Fibroblast of skin of right biceps (primary cell): ENCODE measurements at regions not wholly inside any gene's neighbourhood (a gene's known extent, or its start where the extent isn't known, plus 50 kb on each side); places are given as distances from the start of the nearest gene placed in this dataset.
"Not testable (repeated sequence)": the region's sequence is repeated elsewhere in the genome, so short reads cannot be mapped to it uniquely, and the experiment has no call there.

Experiments used
- DNase-seq: peaks from one replicate; pipeline ENCODE4 v3.0.0-alpha.2; 2013

DNA sequence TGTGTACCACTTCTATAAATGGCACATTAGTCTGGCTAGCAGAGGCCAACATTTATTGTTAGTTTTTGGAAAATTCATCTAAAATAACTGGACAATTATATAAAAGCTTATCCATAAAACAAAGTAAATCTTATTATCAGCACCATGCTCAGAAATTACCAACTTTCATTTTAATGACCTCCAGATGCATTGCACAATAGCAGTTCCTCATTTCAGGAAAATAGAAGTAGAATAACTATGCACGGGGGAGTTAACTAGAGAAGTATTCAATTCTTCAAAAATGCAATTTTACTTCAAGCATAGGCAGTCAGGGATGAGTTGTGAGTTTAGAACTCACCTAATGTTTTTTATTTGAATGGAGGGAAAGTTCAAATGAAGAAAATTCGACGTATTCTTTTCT lies 1023.5 kb downstream of the PCDH17 start:
- no peak for DNase-seq

DNA sequence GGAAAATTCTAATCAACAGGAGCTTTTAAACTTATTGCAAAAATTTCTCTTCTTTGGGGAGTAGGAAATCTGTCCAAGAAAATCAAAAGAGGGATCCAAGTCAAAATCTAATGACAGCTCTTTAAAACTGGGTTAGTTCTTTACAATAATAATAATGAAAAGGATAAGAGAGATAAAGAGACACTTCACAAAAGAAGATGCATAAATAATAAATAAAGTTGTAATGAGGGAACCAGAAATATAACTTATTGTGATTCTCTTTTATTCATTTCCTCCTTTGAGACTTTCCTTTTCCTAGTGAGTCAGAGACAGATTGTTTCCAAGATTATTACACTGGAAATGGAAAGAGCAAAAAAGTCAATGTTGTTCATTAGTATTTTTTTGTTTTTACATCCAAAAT lies 1029.3 kb downstream of the PCDH17 start:
- no peak for DNase-seq

DNA sequence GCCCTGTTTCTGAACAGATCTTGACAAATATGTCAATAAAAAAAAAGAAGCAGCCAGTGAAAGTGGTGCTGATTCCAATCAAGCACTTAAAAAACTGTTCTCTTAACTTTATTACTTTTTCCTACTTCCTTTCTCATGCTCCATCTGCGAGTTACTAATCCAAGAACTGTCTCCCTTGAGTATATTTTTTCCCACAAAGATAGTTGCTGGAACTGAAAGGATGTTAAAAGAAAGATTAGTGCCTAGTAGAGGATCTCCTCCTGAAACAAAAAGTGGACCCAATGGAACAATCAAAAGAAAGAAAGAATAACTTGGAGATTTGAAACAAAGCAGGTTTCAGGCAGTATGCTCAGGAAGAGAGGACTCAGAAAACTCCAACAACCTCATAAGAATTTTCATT lies 1034.8 kb downstream of the PCDH17 start:
- no peak for DNase-seq

DNA sequence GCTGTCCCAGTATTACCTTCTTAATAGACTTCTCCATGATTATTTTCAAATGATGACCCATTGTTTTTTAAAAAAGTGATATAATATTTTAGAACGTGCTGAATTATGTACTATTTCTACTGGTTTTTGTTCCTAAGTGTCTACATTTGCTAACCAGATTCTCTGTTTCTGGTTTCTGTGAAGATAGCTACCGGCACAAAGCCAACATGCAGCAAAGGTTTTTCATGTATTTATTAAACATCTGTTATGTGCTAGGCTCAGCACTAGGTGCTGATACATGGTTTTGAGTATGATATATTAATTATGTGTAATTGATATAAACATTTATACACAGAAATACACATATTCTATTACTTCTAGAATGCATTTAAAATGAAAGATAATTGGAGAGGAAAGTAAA lies 1035.6 kb downstream of the PCDH17 start:
- no peak for DNase-seq

DNA sequence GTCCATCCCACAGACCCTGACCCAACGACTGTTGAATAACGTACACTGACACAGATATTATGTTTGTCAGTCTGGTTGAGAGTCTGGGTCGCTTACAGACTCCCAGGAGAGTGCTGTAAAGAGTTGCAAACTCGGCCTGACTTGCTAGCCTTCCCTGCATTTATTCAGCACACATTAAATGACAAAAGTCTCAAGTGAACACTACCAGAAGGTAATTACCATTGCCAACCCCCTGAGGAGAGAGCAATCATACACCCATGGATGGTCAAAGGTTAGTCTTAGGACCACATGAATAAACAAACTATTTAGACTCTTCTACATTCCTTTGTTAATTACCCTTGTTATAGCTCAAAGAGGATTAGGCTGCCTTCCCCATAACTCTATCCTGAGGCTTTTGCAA lies 1048.6 kb downstream of the PCDH17 start:
- no peak for DNase-seq

DNA sequence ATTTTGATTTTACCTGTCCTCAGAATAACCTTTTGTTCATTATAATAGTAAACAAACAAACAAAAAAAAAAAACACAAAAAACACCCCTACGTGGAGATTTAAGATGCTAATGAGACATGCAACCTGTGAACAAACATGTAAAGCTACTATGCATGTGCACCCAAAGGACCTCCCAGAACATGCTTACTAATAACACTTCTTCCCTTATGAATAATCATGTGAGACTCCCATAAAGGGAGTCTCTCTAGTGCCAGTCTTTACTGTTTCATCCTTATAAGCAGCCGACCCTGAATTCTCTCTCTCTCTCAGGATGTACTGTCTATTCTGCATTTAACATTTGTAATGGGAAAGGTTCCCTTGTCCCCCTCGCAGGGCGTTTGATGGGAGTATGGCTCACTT lies 1051.1 kb downstream of the PCDH17 start:
- no peak for DNase-seq

DNA sequence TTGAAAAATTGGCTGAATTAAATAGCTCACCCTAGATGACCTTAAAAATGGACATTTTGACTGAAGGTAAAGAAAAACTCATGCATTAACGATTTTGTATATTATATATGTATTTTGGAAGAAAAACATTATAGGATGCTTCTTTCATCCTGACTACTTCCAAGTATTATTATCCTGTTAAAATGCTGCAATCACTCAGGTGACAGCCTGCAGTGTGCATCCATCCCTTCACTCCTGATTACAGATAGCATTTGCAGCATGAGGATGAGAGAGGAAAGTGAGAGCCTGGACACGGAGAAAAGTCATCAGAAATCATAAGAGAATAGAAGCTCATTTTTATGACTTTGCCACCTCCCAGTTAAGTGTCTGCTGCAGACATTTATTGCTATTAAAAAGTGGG lies 1055.6 kb downstream of the PCDH17 start:
- DNase-seq: no peak

DNA sequence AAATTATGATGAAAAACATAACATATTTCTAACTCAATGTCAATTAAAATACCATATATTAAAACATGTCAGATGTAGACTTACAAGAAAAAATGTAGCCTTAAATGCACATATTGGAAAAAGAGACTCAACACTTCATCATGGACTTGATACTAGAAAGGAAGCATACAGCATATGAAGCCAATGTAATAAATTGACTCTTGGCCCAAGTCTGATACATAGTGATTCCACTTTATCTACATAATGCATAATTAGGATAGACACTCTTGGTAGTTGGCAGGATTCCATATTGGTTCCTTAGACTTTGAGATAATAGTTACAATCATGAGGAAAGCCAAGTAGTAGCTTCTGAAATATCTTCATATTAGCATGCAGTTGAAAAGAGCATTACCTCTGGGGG lies 1067.0 kb downstream of the PCDH17 start:
- no peak for DNase-seq

DNA sequence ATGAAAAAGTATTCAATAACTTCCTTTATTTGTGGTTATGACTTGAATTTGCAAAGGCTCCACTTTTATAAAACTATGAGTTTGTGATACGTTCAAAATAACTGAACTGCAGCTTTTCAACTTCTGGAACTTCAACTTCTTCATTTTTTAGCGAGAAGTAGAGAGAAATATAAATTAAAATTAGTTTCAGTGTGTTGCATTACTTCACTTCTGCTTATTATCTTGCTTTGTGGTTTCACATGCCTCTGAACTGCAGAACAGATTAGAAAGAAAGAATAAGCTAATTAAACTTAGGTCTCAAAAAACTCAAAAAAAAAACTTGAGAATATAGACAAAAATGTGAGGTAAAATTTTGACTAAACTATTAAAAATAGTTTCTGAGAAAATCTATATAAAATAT lies 1073.4 kb downstream of the PCDH17 start:
- no peak for DNase-seq

DNA sequence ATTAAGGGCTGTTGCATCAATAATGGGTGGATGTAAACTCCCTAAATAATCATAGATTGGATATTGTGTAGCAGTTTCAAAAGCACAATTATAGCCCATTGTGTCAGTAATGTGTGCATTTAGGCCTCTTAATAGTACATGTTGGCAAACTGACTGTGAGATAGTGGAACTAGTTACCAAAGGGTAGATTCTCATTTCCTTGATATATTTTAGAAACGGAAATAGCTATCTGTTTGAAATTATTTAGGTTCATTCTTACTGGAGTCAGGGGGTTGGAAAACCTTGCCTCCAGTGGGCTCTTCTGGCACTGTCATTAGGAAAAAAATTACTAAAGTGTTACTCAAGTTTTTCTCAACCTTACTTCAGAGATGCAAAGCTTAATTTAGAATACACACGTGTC lies 1074.9 kb downstream of the PCDH17 start:
- DNase-seq: no peak

DNA sequence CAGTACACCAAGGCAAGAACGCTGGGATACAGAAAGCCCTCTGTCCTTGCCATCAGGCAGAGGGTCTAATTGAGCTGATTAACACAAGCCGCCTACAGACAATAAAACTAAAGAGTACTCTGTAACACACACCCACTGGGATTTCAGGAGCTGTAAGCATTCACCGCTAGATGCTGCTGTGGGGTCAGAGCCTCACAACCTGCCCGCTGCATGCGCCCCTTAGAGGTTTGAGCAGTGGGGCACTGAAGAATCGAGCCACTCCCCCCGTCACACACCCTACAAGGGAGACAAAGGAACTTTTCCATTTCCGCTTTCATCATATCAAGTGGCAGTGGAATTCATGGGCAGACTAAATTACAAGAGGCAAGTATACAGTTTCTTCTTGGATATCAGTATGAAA lies 1080.6 kb downstream of the PCDH17 start:
- DNase-seq: no peak

DNA sequence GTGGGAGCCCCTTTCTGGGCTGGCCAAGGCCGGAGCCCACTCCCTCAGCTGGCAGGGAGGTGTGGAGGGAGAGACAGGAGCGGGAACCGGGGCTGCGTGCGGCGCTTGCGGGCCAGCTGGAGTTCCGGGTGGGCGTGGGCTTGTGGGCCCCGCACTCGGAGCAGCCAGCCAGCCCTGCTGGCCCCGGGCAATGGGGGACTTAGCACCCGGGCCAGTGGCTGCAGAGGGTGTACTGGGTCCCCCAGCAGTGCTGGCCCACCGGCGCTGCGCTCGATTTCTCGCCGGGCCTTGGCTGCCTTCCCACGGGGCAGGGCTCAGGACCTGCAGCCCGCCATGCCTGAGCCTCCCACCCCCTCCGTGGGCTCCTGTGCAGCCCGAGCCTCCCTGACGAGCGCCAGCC lies 1082.5 kb downstream of the PCDH17 start:
- DNase-seq: not testable (repeated sequence)

DNA sequence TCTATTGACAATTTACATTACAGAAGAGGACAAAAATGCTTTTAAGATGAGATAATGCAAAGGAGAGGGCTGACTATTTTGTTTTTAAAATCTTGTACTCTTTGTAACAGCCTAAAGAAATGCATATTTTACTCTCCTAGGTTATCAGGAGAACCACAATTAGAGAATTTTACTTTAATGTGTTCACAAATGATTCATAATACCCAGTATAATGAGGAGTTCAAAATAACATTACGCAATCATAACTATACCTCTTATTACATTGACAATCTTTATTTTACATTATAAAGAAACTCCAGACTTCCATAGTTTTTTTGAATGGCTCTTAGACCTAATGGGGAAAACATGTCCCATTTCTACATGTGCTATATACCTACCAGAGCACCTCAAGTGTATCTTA lies 1089.7 kb downstream of the PCDH17 start:
- DNase-seq: no peak

DNA sequence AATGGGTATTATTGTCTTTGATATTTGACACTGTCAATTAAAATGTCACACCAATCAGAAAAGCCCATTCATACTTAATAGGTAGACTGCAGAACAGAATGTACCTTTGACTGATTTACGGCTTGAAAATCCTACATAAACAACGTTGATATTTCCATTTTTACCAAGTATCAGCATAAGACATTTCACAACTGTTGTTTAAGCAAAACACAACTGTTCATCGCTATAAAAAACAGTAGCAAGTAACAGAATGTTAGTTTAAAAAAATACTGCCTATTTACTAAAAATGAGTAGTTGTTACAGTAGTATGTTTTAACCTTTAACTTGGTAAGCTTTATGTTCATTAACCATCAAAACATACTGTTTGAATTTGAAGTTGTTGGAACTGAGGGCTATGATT lies 1096.6 kb downstream of the PCDH17 start:
- DNase-seq: no peak

DNA sequence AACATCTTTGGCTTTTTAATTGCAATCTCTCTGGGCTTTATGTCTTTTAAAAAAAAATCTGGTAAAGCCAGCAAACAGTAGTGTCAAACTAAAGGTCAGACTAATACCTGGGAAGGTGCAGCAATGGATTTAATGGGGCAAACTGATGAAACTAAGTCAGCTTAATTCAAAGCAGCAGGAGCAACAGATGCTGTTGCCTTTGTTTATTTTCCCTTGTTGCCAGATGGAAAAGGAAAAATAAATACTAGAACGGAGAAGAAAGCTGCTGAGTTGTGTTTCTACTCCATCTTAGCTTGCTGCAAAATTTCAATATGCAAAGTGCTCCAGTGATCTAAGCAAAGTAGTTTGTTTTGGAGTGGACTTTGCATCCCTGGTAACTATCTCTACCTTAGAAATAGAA lies 1097.8 kb downstream of the PCDH17 start:
- no peak for DNase-seq

DNA sequence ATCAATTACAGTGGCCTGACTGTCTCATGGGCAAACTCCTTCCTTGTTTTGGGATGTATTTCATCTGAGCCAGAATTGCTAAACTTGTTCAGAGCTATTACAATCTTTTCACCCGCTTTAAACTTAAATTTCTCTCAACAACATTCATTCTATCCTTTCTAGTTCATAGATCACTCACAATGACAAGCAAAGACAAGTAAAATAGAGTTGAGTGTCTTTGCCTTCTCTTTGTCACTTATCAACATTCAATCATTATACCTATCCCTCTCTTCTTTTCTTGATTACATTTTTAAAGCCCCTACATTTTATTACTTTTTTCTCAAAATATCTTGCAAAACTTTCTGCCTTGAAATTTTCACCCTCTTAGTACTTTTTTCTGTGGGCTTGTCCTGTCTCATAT lies 1113.1 kb downstream of the PCDH17 start:
- DNase-seq: no peak

DNA sequence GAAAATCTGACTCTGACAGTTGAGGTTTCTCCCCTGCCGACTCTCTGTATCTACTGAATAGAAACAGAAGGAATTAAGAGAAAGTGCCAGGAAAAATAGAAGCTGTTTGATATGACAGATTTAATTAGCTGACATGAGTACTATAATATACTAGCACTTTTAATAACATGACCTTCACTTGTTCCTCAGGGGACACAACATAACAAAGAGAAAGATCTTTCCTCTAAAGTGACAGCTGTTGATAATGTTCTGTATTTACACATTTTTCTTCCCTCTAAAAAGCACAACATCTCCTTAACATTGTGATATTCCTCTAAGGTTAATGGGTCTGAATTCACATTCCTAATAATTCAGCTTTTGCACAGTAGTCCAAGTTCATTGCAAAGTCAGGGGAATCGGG lies 1136.0 kb downstream of the PCDH17 start:
- no peak for DNase-seq

DNA sequence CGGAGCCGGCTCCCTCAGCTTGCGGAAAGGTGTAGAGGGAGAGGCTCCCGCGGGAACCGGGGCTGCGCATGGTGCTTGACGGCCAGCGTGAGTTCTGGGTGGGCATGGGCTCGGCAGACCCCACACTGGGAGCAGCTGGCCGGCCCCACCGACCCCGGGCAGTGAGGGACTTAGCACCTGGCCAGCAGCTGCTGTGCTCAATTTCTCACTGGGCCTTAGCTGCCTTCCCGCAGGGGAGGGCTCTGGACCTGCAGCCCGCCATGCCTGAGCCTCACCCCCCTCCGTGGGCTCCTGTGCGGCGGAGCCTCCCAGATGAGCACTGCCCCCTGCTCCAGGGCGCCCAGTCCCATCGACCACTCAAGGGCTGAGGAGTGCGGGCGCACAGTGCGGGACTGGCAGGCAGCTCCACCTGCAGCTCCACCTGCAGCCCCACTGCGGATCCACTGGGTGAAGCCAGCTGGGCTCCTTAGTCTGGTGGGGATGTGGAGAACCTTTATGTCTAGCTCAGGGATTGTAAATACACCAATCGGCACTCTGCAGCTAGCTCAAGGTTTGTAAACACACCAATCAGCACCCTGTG lies 1141.8 kb downstream of the PCDH17 start:
- no peak for DNase-seq

DNA sequence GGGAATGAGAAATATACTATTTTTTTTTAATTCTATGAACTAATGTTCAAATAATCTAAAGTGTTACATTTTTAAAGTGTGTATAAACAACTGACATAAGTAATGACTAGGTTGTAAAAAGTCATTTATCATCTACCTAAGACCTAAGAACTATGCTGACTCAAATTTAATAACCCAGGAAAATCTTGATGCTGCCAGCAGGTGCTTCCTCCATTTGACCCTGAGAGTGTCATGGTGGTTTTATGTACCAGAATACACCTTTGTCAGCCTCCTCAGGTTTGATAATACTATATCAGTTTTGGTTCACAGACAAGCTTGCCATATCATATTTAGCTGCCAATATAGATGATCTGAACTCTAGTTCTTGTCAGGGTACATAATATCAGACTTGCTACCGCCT lies 1151.2 kb downstream of the PCDH17 start:
- DNase-seq: no peak

DNA sequence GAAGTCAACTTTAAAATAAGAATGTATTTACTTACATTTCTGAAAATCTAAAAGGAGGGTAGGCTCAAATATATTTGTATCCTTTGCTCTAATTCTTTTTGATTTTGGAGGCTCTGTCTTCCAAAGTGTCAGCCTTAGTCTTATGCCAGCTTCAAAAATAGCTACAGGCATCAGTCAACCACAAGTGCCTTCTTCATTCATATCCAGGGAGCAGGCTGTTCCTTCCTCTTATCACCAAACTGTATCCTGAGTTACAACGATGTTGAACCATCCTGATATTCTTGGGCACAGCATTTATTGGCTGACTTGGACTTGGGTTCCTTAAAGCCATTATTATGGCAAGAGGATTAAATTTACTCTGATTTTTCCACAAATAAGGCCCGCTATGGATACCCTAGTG lies 1161.3 kb downstream of the PCDH17 start:
- no peak for DNase-seq

DNA sequence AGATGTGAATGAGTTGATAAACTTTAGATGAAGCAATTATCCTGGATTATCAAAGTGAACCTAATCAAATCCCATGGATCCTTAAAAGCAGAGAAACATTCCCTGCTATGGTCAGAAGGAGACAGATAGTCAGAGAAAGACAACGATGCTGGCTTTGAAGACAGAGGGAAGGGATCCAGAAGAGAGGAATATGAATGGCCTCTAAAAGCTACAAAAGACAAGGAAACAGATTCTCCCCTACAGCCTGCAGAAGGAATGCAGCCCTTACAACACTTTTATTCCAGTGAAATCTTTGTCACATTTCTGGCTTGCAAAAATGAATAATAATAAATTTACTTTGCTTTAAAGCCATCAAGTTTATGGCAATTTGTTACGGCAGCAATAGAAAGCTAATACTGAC lies 1164.2 kb downstream of the PCDH17 start:
- DNase-seq: no peak

DNA sequence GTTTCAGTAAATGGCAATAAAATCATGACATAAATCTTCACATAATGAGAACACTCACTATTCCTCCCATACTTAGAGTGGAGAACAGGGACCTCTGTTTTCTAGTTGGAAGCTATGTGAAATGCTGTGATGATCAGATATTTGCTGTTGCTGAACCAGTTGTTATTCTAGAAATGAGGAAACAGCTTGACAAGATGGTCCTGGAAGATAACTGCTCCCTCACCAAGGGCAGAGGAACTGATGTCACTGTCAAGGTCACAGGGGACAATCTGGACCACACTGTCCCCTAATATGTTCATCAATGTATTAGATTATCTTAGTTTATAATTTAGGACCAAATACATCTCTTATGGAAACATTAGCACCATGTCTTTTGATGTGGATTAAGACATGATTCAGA lies 1173.3 kb downstream of the PCDH17 start:
- no peak for DNase-seq

DNA sequence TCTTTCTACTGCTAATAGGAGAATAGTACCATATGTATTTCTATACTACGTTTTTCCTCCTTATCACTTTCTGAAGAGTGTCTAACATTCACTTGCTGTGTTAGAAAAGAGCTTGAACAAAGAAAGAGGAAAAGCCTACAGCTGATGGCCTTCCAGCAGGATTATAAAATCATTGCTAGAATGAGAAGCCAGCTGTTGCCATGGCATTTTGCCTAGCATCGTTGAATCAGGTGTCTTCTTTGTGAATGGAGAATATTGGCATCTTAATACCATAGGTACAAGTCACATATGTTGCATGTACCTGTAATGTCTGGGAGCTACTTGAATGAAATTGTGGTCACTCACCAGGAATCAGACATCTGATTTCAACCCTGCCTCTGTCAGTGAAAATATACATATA lies 1174.9 kb downstream of the PCDH17 start:
- no peak for DNase-seq

DNA sequence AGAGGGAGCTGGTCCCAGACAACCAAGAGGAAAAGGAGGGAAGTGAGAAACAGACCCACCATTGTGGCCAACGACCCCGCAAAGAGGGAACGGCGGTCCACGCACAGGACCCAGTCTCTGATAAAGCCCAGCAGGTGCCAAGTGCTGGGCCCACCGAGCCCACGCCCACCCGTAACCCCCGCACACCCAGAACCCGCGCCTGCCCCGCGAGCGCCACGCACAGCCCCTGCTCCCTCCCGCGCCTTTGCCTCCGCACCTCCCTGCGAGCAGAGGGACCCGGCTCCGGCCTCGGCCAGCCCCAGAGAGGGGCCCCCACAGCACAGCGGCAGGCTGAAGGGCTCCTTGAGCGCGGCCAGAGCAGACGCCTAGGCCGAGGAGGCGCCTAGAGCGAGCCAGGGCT lies 1192.2 kb downstream of the PCDH17 start:
- DNase-seq: no peak

DNA sequence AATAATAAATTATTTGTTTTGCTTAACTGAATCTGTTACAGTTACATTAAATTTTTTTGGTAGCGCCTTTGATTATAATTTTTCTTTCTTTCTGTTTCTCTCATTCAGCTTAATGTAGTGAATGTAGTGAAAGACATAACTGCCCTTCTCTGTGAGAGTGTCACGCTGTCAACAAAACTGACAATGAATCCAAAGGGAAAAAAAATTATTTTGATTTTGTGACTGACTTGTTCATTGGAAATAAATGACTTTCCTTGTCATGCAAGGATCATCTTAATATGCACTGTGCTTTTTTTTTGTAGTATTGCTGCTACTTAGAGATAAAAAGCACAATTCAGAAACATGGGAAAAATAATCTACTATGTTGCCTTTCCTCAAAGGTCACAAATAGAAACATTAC lies 1196.4 kb downstream of the PCDH17 start:
- no peak for DNase-seq

DNA sequence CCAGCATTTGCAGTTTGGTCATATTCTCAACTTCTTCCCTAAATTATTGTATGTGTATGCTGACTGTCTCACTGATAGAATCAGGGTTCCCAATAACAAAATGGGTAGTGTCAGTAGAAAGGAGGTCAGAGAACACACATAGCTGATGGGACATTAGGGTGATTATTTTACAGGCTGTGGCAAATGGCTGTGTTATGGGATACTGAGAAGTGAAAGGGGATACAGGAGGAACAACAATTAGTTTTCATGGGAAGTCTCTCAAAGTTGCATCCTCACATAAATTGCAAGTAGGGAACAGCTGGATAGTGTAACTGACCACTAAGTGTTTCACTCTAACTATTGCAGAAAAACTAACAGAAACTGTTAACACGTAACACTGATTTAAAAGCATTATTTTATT lies 1199.3 kb downstream of the PCDH17 start:
- DNase-seq: no peak
